Hepatocyte (in vitro differentiated cells): ENCODE measurements at regions not wholly inside any gene's neighbourhood (a gene's known extent, or its start where the extent isn't known, plus 50 kb on each side); places are given as distances from the start of the nearest gene placed in this dataset.

Experiments
- DNase-seq: peaks from one replicate; pipeline ENCODE4 v3.0.0-alpha.2; 2016; ENCODE audit warnings: low spot score
- H2AFZ ChIP-seq: fragments of 200-600 bp; sonication (generic); 2 replicates; pipeline ENCODE4 v1.6.0; 2016; ENCODE audit warnings: antibody characterized with exemption, mild to moderate bottlenecking
- H3K27ac ChIP-seq: fragments of 200-600 bp; sonication (generic); 2 replicates; pipeline ENCODE4 v1.5.1; 2016; ENCODE audit warnings: mild to moderate bottlenecking
- H3K27me3 ChIP-seq: fragments of 200-600 bp; sonication (generic); 2 replicates; pipeline ENCODE4 v1.6.1; 2016
- H3K36me3 ChIP-seq: fragments of 200-600 bp; sonication (generic); replicated peaks from 2 replicates; pipeline ENCODE4 v1.5.1; 2016; ENCODE audit warnings: low read depth; ENCODE audit not compliant: insufficient read depth
- H3K4me1 ChIP-seq: fragments of 200-600 bp; sonication (generic); 2 replicates; pipeline ENCODE4 v1.5.1; 2016; ENCODE audit warnings: mild to moderate bottlenecking, moderate library complexity; ENCODE audit not compliant: insufficient read depth
- H3K4me2 ChIP-seq: fragments of 200-600 bp; sonication (generic); 2 replicates; pipeline ENCODE4 v1.6.0; 2016
- H3K4me3 ChIP-seq: fragments of 200-600 bp; sonication (generic); 2 replicates; pipeline ENCODE4 v1.5.1; 2016; ENCODE audit warnings: mild to moderate bottlenecking
- H3K79me2 ChIP-seq: fragments of 200-600 bp; sonication (generic); 2 replicates; pipeline ENCODE4 v1.6.0; 2017; ENCODE audit warnings: mild to moderate bottlenecking
- H3K9me2 ChIP-seq: fragments of 200-600 bp; sonication (generic); replicated peaks from 2 replicates; pipeline ENCODE4 v1.6.0; 2017; ENCODE audit warnings: mild to moderate bottlenecking; ENCODE audit not compliant: insufficient read depth
- H3K9me3 ChIP-seq: fragments of 200-600 bp; sonication (generic); 2 replicates; pipeline ENCODE4 v1.5.1; 2016; ENCODE audit warnings: low read depth, mild to moderate bottlenecking
- H4K20me1 ChIP-seq: fragments of 200-600 bp; sonication (generic); 2 replicates; pipeline ENCODE4 v1.6.0; 2016; ENCODE audit warnings: mild to moderate bottlenecking; ENCODE audit not compliant: insufficient read depth, poor library complexity, severe bottlenecking
- CTCF ChIP-seq: fragments of 200-600 bp; sonication (generic); IDR thresholded peaks from 2 replicates; pipeline ENCODE4 v1.5.1; 2016; ENCODE audit warnings: antibody characterized with exemption, mild to moderate bottlenecking; ENCODE audit not compliant: poor library complexity
- EZH2 ChIP-seq: fragments of 200-600 bp; sonication (generic); IDR thresholded peaks from 2 replicates; pipeline ENCODE4 v1.6.1; 2016; ENCODE audit warnings: antibody characterized with exemption, mild to moderate bottlenecking, borderline replicate concordance
- EZH2phosphoT487 ChIP-seq: fragments of 200-600 bp; sonication (generic); IDR thresholded peaks from one replicate; pipeline ENCODE4 v1.6.1; 2018; ENCODE audit warnings: antibody characterized with exemption, mild to moderate bottlenecking, low read depth, moderate library complexity; ENCODE audit not compliant: unreplicated experiment, severe bottlenecking
- WGBS: methylation state at CpG from one replicate; pipeline ENCODE4 v1.1.6; 2016; ENCODE audit warnings: low lambda C conversion rate; ENCODE audit errors: missing lambda C conversion rate; 5-methylcytosine and 5-hydroxymethylcytosine counted together

DNA sequence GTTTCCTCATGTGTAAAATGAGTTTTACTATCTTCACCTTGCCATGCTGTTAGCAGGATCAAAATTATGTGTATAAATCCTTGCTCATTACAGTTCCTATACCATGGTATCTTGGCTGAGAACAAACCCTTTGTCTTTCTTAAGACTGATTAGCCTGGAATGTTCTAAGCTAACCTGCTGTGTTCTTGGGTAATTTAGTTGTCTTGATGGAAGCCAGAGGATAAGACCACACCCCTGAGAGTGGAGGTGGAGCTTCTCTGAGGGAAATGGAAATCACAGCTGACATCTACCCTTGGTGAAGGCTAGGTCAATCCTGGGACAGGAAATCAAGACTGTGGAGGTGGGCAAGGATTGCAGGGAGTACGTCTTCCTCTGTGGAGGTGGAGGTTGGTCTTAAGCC, 206.1 kb upstream of the ARHGAP20 start:
- H3K36me3 ChIP-seq, result no peaks in the 10 kb centered on the region

GRCh38 chr11:110912437-110912836, 200.2 kb upstream of the ARHGAP20 start:
- WGBS, result 58% methylated on average over 3 of the region's 3 CpGs
- Histone ChIP-seq H3K79me2 (no peaks in the 10 kb centered on the region), H3K9me3 (no peaks in the 10 kb centered on the region), H3K4me3 (no peak overlapping the region), H3K27me3 (no peaks in the 10 kb centered on the region), H3K36me3 (no peaks in the 10 kb centered on the region), H3K9me2 (no peaks in the 10 kb centered on the region), H3K27ac (no peak overlapping the region), H4K20me1 (no peaks in the 10 kb centered on the region), H3K4me1 (no peaks in the 10 kb centered on the region), H2AFZ (no peak overlapping the region), H3K4me2 (no peak overlapping the region)
- DNase-seq, result no peak
- TF ChIP-seq EZH2phosphoT487 (no peak), EZH2 (no peak), CTCF (no peak)

More for the DNA sequence above, 206.1 kb upstream of the ARHGAP20 start:
- TF ChIP-seq EZH2phosphoT487, result no peak
- no peak for TF ChIP-seq EZH2
- no peak for TF ChIP-seq CTCF
- Histone ChIP-seq H3K9me3 (no peaks in the 10 kb centered on the region), H3K4me2 (no peak overlapping the region), H3K4me1 (no peaks in the 10 kb centered on the region), H3K9me2 (no peaks in the 10 kb centered on the region), H2AFZ (no peak overlapping the region), H3K27me3 (no peaks in the 10 kb centered on the region), H3K79me2 (no peaks in the 10 kb centered on the region), H4K20me1 (no peaks in the 10 kb centered on the region), H3K4me3 (no peak overlapping the region), H3K27ac (no peak overlapping the region)
- 100% methylated on average over 1 of the region's 1 CpG for WGBS
- no peak for DNase-seq

DNA sequence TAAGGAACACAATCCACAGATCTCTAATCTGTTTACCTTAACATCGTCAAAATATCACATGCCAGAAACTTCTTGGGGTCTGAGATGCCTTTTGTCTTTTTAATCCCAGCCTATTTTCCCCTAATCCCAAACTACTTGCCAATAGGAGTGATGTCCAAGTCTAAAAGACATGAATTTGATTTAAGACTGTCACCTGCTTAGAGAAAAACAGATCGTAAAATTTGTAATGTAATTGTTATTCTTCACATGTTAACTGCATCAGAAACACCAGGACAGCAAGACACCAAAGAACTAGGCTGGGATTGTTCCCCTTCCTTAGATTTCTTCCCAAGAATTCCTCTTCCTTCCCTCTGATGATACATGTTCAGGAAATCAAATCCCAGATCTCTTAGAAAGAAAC, 198.1 kb upstream of the ARHGAP20 start:
- Histone ChIP-seq H3K4me1 (no peaks in the 10 kb centered on the region), H3K4me2 (no peak overlapping the region), H2AFZ (no peak overlapping the region), H3K9me3 (no peaks in the 10 kb centered on the region), H3K4me3 (no peak overlapping the region), H3K9me2 (no peaks in the 10 kb centered on the region), H3K27ac (no peak overlapping the region), H3K27me3 (no peaks in the 10 kb centered on the region), H3K36me3 (no peaks in the 10 kb centered on the region), H4K20me1 (no peaks in the 10 kb centered on the region), H3K79me2 (no peaks in the 10 kb centered on the region)
- no peak for TF ChIP-seq EZH2
- TF ChIP-seq CTCF, result no peak
- no peak for TF ChIP-seq EZH2phosphoT487
- WGBS, result 66% methylated on average over 2 of the region's 2 CpGs
- DNase-seq, result no peak

- DNase-seq, result no peak
- no peak overlapping the region for H3K4me2 ChIP-seq
- TF ChIP-seq EZH2phosphoT487 (no peak), EZH2 (no peak)
- H3K9me3 ChIP-seq, result no peaks in the 10 kb centered on the region
- H3K9me2 ChIP-seq, result no peaks in the 10 kb centered on the region
- H3K4me1 ChIP-seq, result no peaks in the 10 kb centered on the region
- no peaks in the 10 kb centered on the region for H3K27me3 ChIP-seq
- no peaks in the 10 kb centered on the region for H3K79me2 ChIP-seq
- 47% methylated on average over 8 of the region's 8 CpGs for WGBS
- H4K20me1 ChIP-seq, result no peaks in the 10 kb centered on the region
- H2AFZ ChIP-seq, result no peak overlapping the region
- H3K27ac ChIP-seq, result no peak overlapping the region
- no peaks in the 10 kb centered on the region for H3K36me3 ChIP-seq
- no peak overlapping the region for H3K4me3 ChIP-seq
Observed at GRCh38 chr11:110909336-110909735, 197.1 kb upstream of the ARHGAP20 start.
